ENCODE measurements at regions not wholly inside any gene's neighbourhood (a gene's known extent, or its start where the extent isn't known, plus 50 kb on each side); places are given as distances from the start of the nearest gene placed in this dataset.

DNA sequence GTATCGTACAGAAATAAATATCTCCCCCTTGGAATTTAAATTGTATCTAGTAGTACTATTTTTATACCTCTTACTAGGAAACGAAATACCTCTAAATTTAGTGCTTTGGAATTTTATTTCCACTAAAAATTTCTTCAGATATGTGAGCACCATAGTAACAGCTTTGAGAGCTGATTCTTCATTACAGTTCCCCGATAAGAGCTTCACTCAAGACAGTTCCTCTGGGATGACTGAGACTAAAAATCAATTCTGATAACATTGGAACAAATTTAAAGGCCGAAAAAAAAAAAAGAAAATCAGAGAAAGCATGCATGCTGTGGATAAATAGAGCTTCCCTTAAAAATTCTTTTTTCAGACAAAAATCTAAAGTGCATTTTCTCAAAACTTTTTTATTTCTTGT lies 68.5 kb upstream of the MEF2C start:
- Histone ChIP-seq H3K4me2 (ENCODE audit: low read length) (no peak overlapping the region), H3K9ac (ENCODE audit: low read length) (no peak overlapping the region), H3K36me3 (ENCODE audit: insufficient read depth, low read length) (no peaks in the 10 kb centered on the region), H3K79me2 (ENCODE audit: insufficient read depth, low read length) (no peaks in the 10 kb centered on the region), H3K27me3 (ENCODE audit: insufficient read depth, low read length) (no peaks in the 10 kb centered on the region), H3K4me1 (ENCODE audit: insufficient read depth, low read length) (no peaks in the 10 kb centered on the region), H2AFZ (ENCODE audit: low read depth, low read length) (no peak overlapping the region), H3K9me3 (ENCODE audit: insufficient read depth, low read depth, low read length) (no peaks in the 10 kb centered on the region), H3K4me3 (ENCODE audit: insufficient read depth, low read depth, low read length) (no peak overlapping the region), H4K20me1 (ENCODE audit: insufficient read depth, low read length) (no peaks in the 10 kb centered on the region), H3K27ac (ENCODE audit: low read depth, low read length) (no peak overlapping the region)
- Mint-ChIP-seq H3K9me3 (ENCODE audit: unreplicated experiment) (no peaks in the 10 kb centered on the region), H3K4me1 (ENCODE audit: low read depth, unreplicated experiment) (peaks cover 15% of the 10 kb centered on the region), H3K27ac (ENCODE audit: unreplicated experiment) (no peak overlapping the region), H3K27me3 (ENCODE audit: low read depth, unreplicated experiment) (peaks cover 4% of the 10 kb centered on the region), H3K4me3 (ENCODE audit: unreplicated experiment) (no peak overlapping the region), H3K36me3 (ENCODE audit: low read depth, unreplicated experiment) (no peaks in the 10 kb centered on the region)
- TF ChIP-seq EZH2 (IDR thresholded peaks at IDR 0.05; ENCODE audit: insufficient read depth, low read length): no peak
- DNase-seq (ENCODE audit: low read depth): no peak
- no peak for FAIRE-seq

DNA sequence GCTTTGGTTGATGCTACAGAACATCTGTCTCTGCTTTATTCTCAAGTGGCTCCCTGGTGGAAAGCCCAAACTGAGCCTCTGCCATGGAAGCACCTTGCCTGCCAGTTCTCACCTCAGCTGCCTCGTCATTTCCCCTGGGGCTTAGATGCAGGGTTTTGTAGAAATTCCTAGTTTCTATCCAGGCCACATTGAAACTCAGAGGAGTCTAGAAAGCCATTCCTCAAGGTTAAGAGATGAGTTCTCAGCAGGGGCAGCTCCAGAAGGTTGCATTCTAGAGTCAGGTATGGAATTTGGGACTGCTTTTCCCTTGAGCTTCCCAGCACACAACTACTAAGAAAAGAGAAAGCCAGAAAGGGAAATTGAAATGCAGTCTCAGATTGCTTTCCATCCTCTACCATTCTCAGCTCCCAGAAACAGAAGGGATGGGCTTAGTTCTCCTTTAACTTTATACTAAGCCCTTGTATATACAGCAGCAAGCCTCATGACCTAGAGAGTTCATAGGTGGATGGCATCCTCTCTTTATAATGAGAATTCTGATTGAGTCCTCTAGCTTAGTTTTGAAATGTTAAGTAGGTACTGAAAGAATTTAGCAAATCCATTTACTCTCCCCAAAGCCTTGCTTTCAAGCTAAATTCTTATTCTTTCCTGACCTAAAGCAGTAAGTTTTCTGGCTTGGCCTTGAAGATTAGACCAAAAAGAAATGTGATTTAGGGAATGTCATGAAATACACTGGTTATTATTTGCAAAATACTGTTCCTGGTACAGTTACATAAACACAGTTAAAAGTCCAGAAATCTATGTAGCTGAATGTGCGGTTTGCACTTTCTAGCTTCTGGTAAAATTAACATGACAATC lies 66.0 kb upstream of the MEF2C start:
- H3K4me3 ChIP-seq (ENCODE audit: insufficient read depth, low read depth, low read length): no peak overlapping the region
- Mint-ChIP-seq H3K4me3 (ENCODE audit: unreplicated experiment) (no peak overlapping the region), H3K4me1 (ENCODE audit: low read depth, unreplicated experiment) (peaks cover 13% of the 10 kb centered on the region), H3K27ac (ENCODE audit: unreplicated experiment) (no peak overlapping the region), H3K36me3 (ENCODE audit: low read depth, unreplicated experiment) (no peaks in the 10 kb centered on the region), H3K9me3 (ENCODE audit: unreplicated experiment) (peaks cover 2% of the 10 kb centered on the region), H3K27me3 (ENCODE audit: low read depth, unreplicated experiment) (peaks cover 4% of the 10 kb centered on the region)
- H3K4me2 ChIP-seq (ENCODE audit: low read length): no peak overlapping the region
- H3K4me1 ChIP-seq (ENCODE audit: insufficient read depth, low read length): no peaks in the 10 kb centered on the region
- H3K36me3 ChIP-seq (ENCODE audit: insufficient read depth, low read length): no peaks in the 10 kb centered on the region
- H3K27ac ChIP-seq (ENCODE audit: low read depth, low read length): no peak overlapping the region
- TF ChIP-seq, protein P1, sequence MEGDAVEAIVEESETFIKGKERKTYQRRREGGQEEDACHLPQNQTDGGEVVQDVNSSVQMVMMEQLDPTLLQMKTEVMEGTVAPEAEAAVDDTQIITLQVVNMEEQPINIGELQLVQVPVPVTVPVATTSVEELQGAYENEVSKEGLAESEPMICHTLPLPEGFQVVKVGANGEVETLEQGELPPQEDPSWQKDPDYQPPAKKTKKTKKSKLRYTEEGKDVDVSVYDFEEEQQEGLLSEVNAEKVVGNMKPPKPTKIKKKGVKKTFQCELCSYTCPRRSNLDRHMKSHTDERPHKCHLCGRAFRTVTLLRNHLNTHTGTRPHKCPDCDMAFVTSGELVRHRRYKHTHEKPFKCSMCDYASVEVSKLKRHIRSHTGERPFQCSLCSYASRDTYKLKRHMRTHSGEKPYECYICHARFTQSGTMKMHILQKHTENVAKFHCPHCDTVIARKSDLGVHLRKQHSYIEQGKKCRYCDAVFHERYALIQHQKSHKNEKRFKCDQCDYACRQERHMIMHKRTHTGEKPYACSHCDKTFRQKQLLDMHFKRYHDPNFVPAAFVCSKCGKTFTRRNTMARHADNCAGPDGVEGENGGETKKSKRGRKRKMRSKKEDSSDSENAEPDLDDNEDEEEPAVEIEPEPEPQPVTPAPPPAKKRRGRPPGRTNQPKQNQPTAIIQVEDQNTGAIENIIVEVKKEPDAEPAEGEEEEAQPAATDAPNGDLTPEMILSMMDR (IDR thresholded peaks at IDR 0.05; ENCODE audit: insufficient read depth, low read depth, low read length): no peak
- TF ChIP-seq EZH2 (IDR thresholded peaks at IDR 0.05; ENCODE audit: insufficient read depth, low read length): no peak
- H3K27me3 ChIP-seq (ENCODE audit: insufficient read depth, low read length): no peaks in the 10 kb centered on the region
- H3K9me3 ChIP-seq (ENCODE audit: insufficient read depth, low read depth, low read length): no peaks in the 10 kb centered on the region
- no peak for DNase-seq (ENCODE audit: low read depth)
- H2AFZ ChIP-seq (ENCODE audit: low read depth, low read length): no peak overlapping the region
- no peaks in the 10 kb centered on the region for H3K79me2 ChIP-seq (ENCODE audit: insufficient read depth, low read length)
- H3K9ac ChIP-seq (ENCODE audit: low read length): no peak overlapping the region
- no peak for FAIRE-seq
- H4K20me1 ChIP-seq (ENCODE audit: insufficient read depth, low read length): no peaks in the 10 kb centered on the region

DNA sequence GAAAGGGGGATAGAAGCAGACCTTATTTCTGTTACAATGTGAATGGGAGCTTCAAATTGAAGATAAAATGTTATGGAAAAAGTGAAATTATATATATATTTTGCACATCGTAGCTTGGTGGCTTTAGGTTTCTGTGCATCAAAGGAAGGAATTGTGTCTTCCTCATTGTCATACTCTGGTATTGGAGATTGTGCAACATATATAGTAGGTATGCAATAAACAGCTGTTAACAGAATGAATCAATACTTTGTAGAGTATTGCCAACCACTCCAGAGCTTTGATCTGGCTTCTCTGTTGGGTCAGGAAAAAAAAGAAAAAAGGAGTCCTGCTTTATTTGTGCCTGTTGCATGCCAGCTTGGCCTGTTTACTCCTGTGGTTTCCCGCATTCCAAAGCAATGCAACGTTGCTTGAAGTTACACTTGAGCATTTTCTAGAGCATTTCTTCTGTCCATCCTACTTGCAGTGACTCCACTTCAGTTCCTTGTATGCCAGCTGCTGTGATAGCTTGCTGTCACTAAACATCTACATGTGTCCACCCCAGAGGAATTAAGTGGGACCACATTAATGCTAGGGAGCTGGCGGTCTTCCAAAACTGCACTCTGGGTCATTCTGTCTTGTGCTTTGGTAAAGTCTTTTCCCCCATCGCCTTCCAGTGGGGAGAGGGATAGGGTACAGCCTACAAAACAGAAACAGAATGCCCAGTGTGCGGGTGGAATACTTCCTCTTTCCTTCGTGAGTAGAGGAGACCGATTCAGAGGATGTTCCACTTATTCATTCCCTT lies 62.0 kb upstream of the MEF2C start:
- Mint-ChIP-seq H3K4me3 (ENCODE audit: unreplicated experiment) (no peak overlapping the region), H3K4me1 (ENCODE audit: low read depth, unreplicated experiment) (peaks cover 18% of the 10 kb centered on the region), H3K9me3 (ENCODE audit: unreplicated experiment) (peaks cover 2% of the 10 kb centered on the region), H3K27ac (ENCODE audit: unreplicated experiment) (no peak overlapping the region), H3K27me3 (ENCODE audit: low read depth, unreplicated experiment) (peaks cover 4% of the 10 kb centered on the region), H3K36me3 (ENCODE audit: low read depth, unreplicated experiment) (no peaks in the 10 kb centered on the region)
- no peaks in the 10 kb centered on the region for H3K79me2 ChIP-seq (ENCODE audit: insufficient read depth, low read length)
- FAIRE-seq: no peak
- no peak overlapping the region for H3K9ac ChIP-seq (ENCODE audit: low read length)
- H3K27me3 ChIP-seq (ENCODE audit: insufficient read depth, low read length): no peaks in the 10 kb centered on the region
- no peaks in the 10 kb centered on the region for H4K20me1 ChIP-seq (ENCODE audit: insufficient read depth, low read length)
- TF ChIP-seq EZH2 (IDR thresholded peaks at IDR 0.05; ENCODE audit: insufficient read depth, low read length): no peak
- H3K9me3 ChIP-seq (ENCODE audit: insufficient read depth, low read depth, low read length): no peaks in the 10 kb centered on the region
- H3K4me1 ChIP-seq (ENCODE audit: insufficient read depth, low read length): peaks cover 5% of the 10 kb centered on the region
- no peaks in the 10 kb centered on the region for H3K36me3 ChIP-seq (ENCODE audit: insufficient read depth, low read length)
- peak; percentile 39 for DNase-seq (ENCODE audit: low read depth)
- H2AFZ ChIP-seq (ENCODE audit: low read depth, low read length): no peak overlapping the region
- H3K4me3 ChIP-seq (ENCODE audit: insufficient read depth, low read depth, low read length): no peak overlapping the region
- no peak overlapping the region for H3K4me2 ChIP-seq (ENCODE audit: low read length)
- H3K27ac ChIP-seq (ENCODE audit: low read depth, low read length): no peak overlapping the region
